IMR-90 (cell line): ENCODE measurements at regions not wholly inside any gene's neighbourhood (a gene's known extent, or its start where the extent isn't known, plus 50 kb on each side); places are given as distances from the start of the nearest gene placed in this dataset.

ENCODE experiments used
- ATAC-seq: fragments of 200-7000 bp; cut with Tn5 transposase; 2 replicates; pipeline ENCODE4 v1.9.1; 2020; ENCODE audit warnings: low read depth, mild to moderate bottlenecking, moderate library complexity
- BruUV-seq: library from RNA; stranded (reverse); fragments of 400-500 nt; replicated peaks from 2 replicates; lab custom pipeline; 2021; lab: Mats Ljungman, UMichigan
- CTCF ChIA-PET: fragments of 300-600 bp; formaldehyde crosslinking; extraction: SDS; loops from one replicate; lab custom pipeline; 2021; ENCODE audit warnings: antibody characterized with exemption; lab: Yijun Ruan, JAX
- POLR2A ChIA-PET: fragments of 300-600 bp; sonication (Branson Sonifier 250); formaldehyde crosslinking; loops from one replicate; lab custom pipeline; 2022; ENCODE audit warnings: antibody characterized with exemption; ENCODE audit not compliant: unreplicated experiment; lab: Charles Lee
- DNase-seq: peaks from one replicate; pipeline ENCODE4 v3.0.0; 2013
- H2AFZ ChIP-seq: replicated peaks from 2 replicates; pipeline ENCODE3; 2013; ENCODE audit warnings: low read length, mild to moderate bottlenecking; ENCODE audit not compliant: poor library complexity
- H2AK5ac ChIP-seq: 2 replicates; pipeline ENCODE4 v1.6.1; 2013; ENCODE audit warnings: low read depth, low read length, inconsistent platforms
- H2AK9ac ChIP-seq: replicated peaks from 2 replicates; pipeline ENCODE3; 2013; ENCODE audit warnings: mild to moderate bottlenecking, low read depth, low read length, moderate library complexity; ENCODE audit not compliant: poor library complexity
- H2BK120ac ChIP-seq: 2 replicates; pipeline ENCODE4 v1.6.1; 2013; ENCODE audit warnings: low read depth, low read length, inconsistent platforms
- H2BK15ac ChIP-seq: 3 replicates; pipeline ENCODE4 v1.6.1; 2013; ENCODE audit warnings: low read depth, low read length, inconsistent platforms
- H2BK20ac ChIP-seq: 2 replicates; pipeline ENCODE4 v1.6.1; 2013; ENCODE audit warnings: low read depth, mild to moderate bottlenecking, inconsistent platforms, low read length, moderate library complexity
- H2BK5ac ChIP-seq: 2 replicates; pipeline ENCODE4 v1.6.1; 2013; ENCODE audit warnings: mild to moderate bottlenecking, low read depth, low read length, inconsistent platforms; ENCODE audit not compliant: poor library complexity, severe bottlenecking
- H3K14ac ChIP-seq: replicated peaks from 2 replicates; pipeline ENCODE4 v1.6.1; 2013; ENCODE audit warnings: low read depth, low read length, inconsistent platforms
- H3K18ac ChIP-seq: 2 replicates; pipeline ENCODE4 v1.6.1; 2013; ENCODE audit warnings: low read depth, low read length, control low read depth
- H3K23ac ChIP-seq: 2 replicates; pipeline ENCODE4 v1.6.1; 2013; ENCODE audit warnings: low read depth, low read length, inconsistent platforms
- H3K27ac ChIP-seq: 2 replicates; pipeline ENCODE4 v1.5.1; 2013; ENCODE audit warnings: mild to moderate bottlenecking, control low read depth, low read length; ENCODE audit not compliant: insufficient read depth
- H3K27me3 ChIP-seq: 2 replicates; pipeline ENCODE4 v1.6.1; 2013; ENCODE audit warnings: low read length; ENCODE audit not compliant: control insufficient read depth, insufficient read depth
- H3K36me3 ChIP-seq: 2 replicates; pipeline ENCODE4 v1.6.1; 2013; ENCODE audit warnings: low read length, mixed read lengths; ENCODE audit not compliant: control insufficient read depth, insufficient read depth
- H3K4ac ChIP-seq: 2 replicates; pipeline ENCODE4 v1.6.1; 2013; ENCODE audit warnings: low read depth, low read length, inconsistent platforms
- H3K4me1 ChIP-seq: 2 replicates; pipeline ENCODE4 v1.6.1; 2013; ENCODE audit warnings: low read length, mixed read lengths; ENCODE audit not compliant: control insufficient read depth, insufficient read depth
- H3K4me2 ChIP-seq: 2 replicates; pipeline ENCODE4 v1.6.1; 2013; ENCODE audit warnings: low read depth, mild to moderate bottlenecking, control low read depth, low read length, moderate library complexity
- H3K4me3 ChIP-seq: 2 replicates; pipeline ENCODE4 v1.5.1; 2013; ENCODE audit warnings: low read depth, mild to moderate bottlenecking, control low read depth, low read length, moderate library complexity; ENCODE audit not compliant: insufficient read depth
- H3K56ac ChIP-seq: 2 replicates; pipeline ENCODE4 v1.6.1; 2013; ENCODE audit warnings: low read length, inconsistent platforms; ENCODE audit not compliant: insufficient read depth; ENCODE audit errors: extremely low read depth
- H3K79me1 ChIP-seq, 2 experiments: 2 replicates each; pipeline ENCODE4 v1.6.1; 2013; ENCODE audit warnings: low read length in 2 of 2, inconsistent platforms in 1 of 2, low read depth in 1 of 2
- H3K9ac ChIP-seq: 2 replicates; pipeline ENCODE4 v1.6.1; 2013; ENCODE audit warnings: low read depth, low read length, control low read depth
- H3K9me1 ChIP-seq: 2 replicates; pipeline ENCODE4 v1.6.1; 2013; ENCODE audit warnings: low read length, inconsistent platforms; ENCODE audit not compliant: insufficient read depth
- H3K9me3 ChIP-seq: 2 replicates; pipeline ENCODE4 v1.6.1; 2013; ENCODE audit warnings: low read length; ENCODE audit not compliant: control insufficient read depth, insufficient read depth
- H4K20me1 ChIP-seq: 2 replicates; pipeline ENCODE4 v1.6.1; 2013; ENCODE audit warnings: low read length, inconsistent platforms; ENCODE audit not compliant: insufficient read depth
- H4K5ac ChIP-seq: 2 replicates; pipeline ENCODE4 v1.6.1; 2013; ENCODE audit warnings: mild to moderate bottlenecking, low read depth, low read length, control low read depth
- H4K8ac ChIP-seq, 2 experiments: 2 replicates each; pipeline ENCODE4 v1.6.1; 2013; ENCODE audit warnings: low read depth in 2 of 2, low read length in 2 of 2, control low read depth in 1 of 2, inconsistent platforms in 1 of 2
- H4K91ac ChIP-seq: 2 replicates; pipeline ENCODE4 v1.6.1; 2013; ENCODE audit warnings: low read depth, low read length, inconsistent platforms; ENCODE audit not compliant: insufficient read depth
- BHLHE40 ChIP-seq: fragments of 150-350 bp; IDR thresholded peaks from 2 replicates; pipeline ENCODE4 v1.6.1; 2016; ENCODE audit warnings: mild to moderate bottlenecking, low read depth, low read length
- CEBPB ChIP-seq: IDR thresholded peaks from 2 replicates; pipeline ENCODE4 v1.6.1; 2012; ENCODE audit warnings: low read depth, low read length, improper control_type of control experiment
- CHD1 ChIP-seq: IDR thresholded peaks from 2 replicates; pipeline ENCODE4 v1.6.1; 2012; ENCODE audit warnings: low read depth, low read length, improper control_type of control experiment
- CTCF ChIP-seq: conservative IDR thresholded peaks from 2 replicates; pipeline ENCODE4 v1.5.1; 2012; ENCODE audit warnings: mild to moderate bottlenecking, low read depth, low read length, improper control_type of control experiment
- ELK1 ChIP-seq: fragments of 150-350 bp; IDR thresholded peaks from 2 replicates; pipeline ENCODE4 v1.6.1; 2016; ENCODE audit warnings: low read depth, mild to moderate bottlenecking, low read length, moderate library complexity, borderline replicate concordance
- FOS ChIP-seq: fragments of 150-350 bp; IDR thresholded peaks from 2 replicates; pipeline ENCODE4 v1.6.1; 2016; ENCODE audit warnings: low read depth, low read length
- MAFK ChIP-seq: IDR thresholded peaks from 2 replicates; pipeline ENCODE4 v1.6.1; 2012; ENCODE audit warnings: low read depth, low read length, improper control_type of control experiment
- MAZ ChIP-seq: IDR thresholded peaks from 2 replicates; pipeline ENCODE4 v1.6.1; 2012; ENCODE audit warnings: low read depth, mild to moderate bottlenecking, low read length, improper control_type of control experiment, moderate library complexity, borderline replicate concordance
- MXI1 ChIP-seq: IDR thresholded peaks from 2 replicates; pipeline ENCODE4 v1.6.1; 2012; ENCODE audit warnings: low read depth, mild to moderate bottlenecking, low read length, moderate library complexity, borderline replicate concordance
- NFE2L2 ChIP-seq: fragments of 150-350 bp; IDR thresholded peaks from 2 replicates; pipeline ENCODE4 v1.6.1; 2016; ENCODE audit warnings: low read depth, mild to moderate bottlenecking, low read length
- POLR2A ChIP-seq: IDR thresholded peaks from 2 replicates; pipeline ENCODE4 v1.6.1; 2012; ENCODE audit warnings: mild to moderate bottlenecking, low read depth, low read length
- RFX5 ChIP-seq: IDR thresholded peaks from 2 replicates; pipeline ENCODE4 v1.8.0; 2012; ENCODE audit warnings: low read depth, mild to moderate bottlenecking, low read length, moderate library complexity
- SMC3 ChIP-seq: fragments of 150-350 bp; IDR thresholded peaks from 2 replicates; pipeline ENCODE4 v1.6.1; 2016; ENCODE audit warnings: low read depth, mild to moderate bottlenecking, antibody characterized with exemption, low read length, moderate library complexity
- USF2 ChIP-seq: fragments of 150-350 bp; IDR thresholded peaks from 2 replicates; pipeline ENCODE4 v1.6.1; 2017; ENCODE audit warnings: mild to moderate bottlenecking, antibody characterized with exemption, low read length, low read depth
- WGBS, 2 experiments: methylation state at CpG; one replicate each; pipeline versions ENCODE4 v1.1.5 to v1.1.7; 2013; ENCODE audit warnings: missing lambda C conversion rate in 2 of 2; ENCODE audit not compliant: insufficient read length in 1 of 2; ENCODE audit errors: extremely low coverage in 2 of 2; 5-methylcytosine and 5-hydroxymethylcytosine counted together
- dilution Hi-C: fragments of 300-500 bp; cut with HindIII; formaldehyde crosslinking; loops from one replicate; pipeline ENCODE4 v1.14.3; 2018; ENCODE audit warnings: low sequenced_read_pairs; ENCODE audit not compliant: unreplicated experiment
- in situ Hi-C: fragments of 300-500 bp; cut with MboI; formaldehyde crosslinking; loops from 3 replicates; pipeline ENCODE4 v1.14.3; 2019; ENCODE audit warnings: low sequenced_read_pairs, inconsistent platforms, mixed read lengths
- intact Hi-C: fragments of 100-400 bp; cut with micrococcal nuclease; formaldehyde crosslinking; loops from 2 replicates; pipeline ENCODE4 v1.10.0; 2022

- CTCF ChIA-PET, result no interaction called here
- intact Hi-C loops (no loop called here), in situ Hi-C loops (no loop called here)
Observed at GRCh38 chr1:195472291-195472690, 1135.9 kb downstream of the KCNT2 start.

More at GRCh38 chr1:195472291-195472690, 1135.9 kb downstream of the KCNT2 start:
- Histone ChIP-seq H3K9me1 (no peaks in the 10 kb centered on the region), H3K27ac (no peak overlapping the region), H4K8ac (no peak overlapping the region), H2BK15ac (no peak overlapping the region), H3K4me1 (no peaks in the 10 kb centered on the region), H3K23ac (no peak overlapping the region), H3K9me3 (no peaks in the 10 kb centered on the region), H3K79me1 (no peaks in the 10 kb centered on the region), H4K20me1 (no peaks in the 10 kb centered on the region), H3K4me3 (no peak overlapping the region), H3K4me2 (no peak overlapping the region), H2BK20ac (no peak overlapping the region), H3K56ac (no peak overlapping the region), H2BK5ac (no peak overlapping the region), H3K9ac (no peak overlapping the region), H4K91ac (no peak overlapping the region), H2AFZ (no peak overlapping the region), H4K5ac (no peak overlapping the region), H3K36me3 (no peaks in the 10 kb centered on the region), H2AK5ac (no peak overlapping the region), H3K4ac (no peak overlapping the region), H3K18ac (no peak overlapping the region), H2BK120ac (no peak overlapping the region), H3K27me3 (no peaks in the 10 kb centered on the region), H3K14ac (no peak overlapping the region), H2AK9ac (no peak overlapping the region)
- POLR2A ChIA-PET, result no interaction called here
- dilution Hi-C loops, result no loop called here
- TF ChIP-seq USF2 (no peak), CHD1 (no peak), NFE2L2 (no peak), MAZ (no peak), MXI1 (no peak), CEBPB (no peak), ELK1 (no peak), POLR2A (no peak), RFX5 (no peak), CTCF (no peak), BHLHE40 (no peak), SMC3 (no peak), MAFK (no peak), FOS (no peak)
- DNase-seq, result no peak
- no CpG with 5 or more reads among the region's 4 CpGs for WGBS, 2 experiments
- no peak for ATAC-seq
- no TSS peak for BruUV-seq
